Esophagus muscularis mucosa (tissue), 4 donors: ENCODE measurements at regions not wholly inside any gene's neighbourhood (a gene's known extent, or its start where the extent isn't known, plus 50 kb on each side); places are given as distances from the start of the nearest gene placed in this dataset.

ENCODE experiments used
- DNase-seq: peaks from one replicate; pipeline ENCODE4 v3.0.0-alpha.2; 2017; ENCODE audit errors: extremely low spot score
- H3K27ac ChIP-seq, 4 donors: fragments of 200-600 bp; sonication (generic); replicated peaks in 1 of 4; 1 replicate in 3 of 4; 2 replicates in 1 of 4; pipeline ENCODE4 v1.5.1; 2016 to 2019; ENCODE audit warnings: mild to moderate bottlenecking in 1 of 4
- H3K27me3 ChIP-seq, 4 donors: fragments of 200-600 bp; sonication (generic); one replicate each; pipeline versions ENCODE4 v1.5.1 to v1.6.0; 2016 to 2019
- H3K36me3 ChIP-seq, 4 donors: fragments of 200-600 bp; sonication (generic); one replicate each; pipeline ENCODE4 v1.5.1; 2016 to 2019
- H3K4me1 ChIP-seq, 4 donors: fragments of 200-600 bp; sonication (generic); one replicate each; pipeline ENCODE4 v1.5.1; 2016 to 2019
- H3K4me3 ChIP-seq, 4 donors: fragments of 200-600 bp; sonication (generic); 1 replicate in 2 of 4; 2 replicates in 2 of 4; pipeline ENCODE4 v1.5.1; 2016 to 2019; ENCODE audit warnings: mild to moderate bottlenecking in 4 of 4, moderate library complexity in 1 of 4
- H3K9me3 ChIP-seq, 4 donors: fragments of 200-600 bp; sonication (generic); 1 replicate in 3 of 4; 2 replicates in 1 of 4; pipeline ENCODE4 v1.5.1; 2016 to 2019
- CTCF ChIP-seq, 3 experiments: fragments of 200-600 bp in 2 of 3; fragments of 450-650 bp in 1 of 3; sonication (generic) in 2 of 3; IDR thresholded peaks; one replicate each; pipeline ENCODE4 v1.5.1; 2017 to 2019; ENCODE audit warnings: antibody characterized with exemption in 3 of 3, mild to moderate bottlenecking in 2 of 3, moderate library complexity in 1 of 3
- EP300 ChIP-seq: sonication (generic); formaldehyde crosslinking; IDR thresholded peaks from one replicate; pipeline ENCODE4 v1.6.1; 2017; ENCODE audit warnings: antibody characterized with exemption
- POLR2A ChIP-seq: fragments of 450-650 bp; IDR thresholded peaks from one replicate; pipeline ENCODE4 v1.6.1; 2017; ENCODE audit warnings: antibody characterized with exemption, moderate library complexity, mild to moderate bottlenecking, low read depth
- POLR2AphosphoS5 ChIP-seq, 2 donors: sonication (generic); formaldehyde crosslinking; IDR thresholded peaks; one replicate each; pipeline ENCODE4 v1.6.1; 2017; ENCODE audit warnings: antibody characterized with exemption in 2 of 2
- WGBS: methylation state at CpG from one replicate; pipeline ENCODE4 v1.1.5; 2018; 5-methylcytosine and 5-hydroxymethylcytosine counted together
- intact Hi-C: fragments of 100-400 bp; cut with DNase I; formaldehyde crosslinking; loops from one replicate; pipeline ENCODE4 v1.15.1; 2023

GRCh38 chr6:145530454-145530853, 204.9 kb downstream of the EPM2A start:
- Histone ChIP-seq H3K27ac (no peak overlapping the region), H3K4me1 (no peaks in the 10 kb centered on the region), H3K27me3 (no peaks in the 10 kb centered on the region), H3K4me3 (no peak overlapping the region), H3K36me3 (no peaks in the 10 kb centered on the region), H3K9me3 (no peaks in the 10 kb centered on the region)
- DNase-seq: no peak
- intact Hi-C loops: no loop called here
- TF ChIP-seq EP300 (no peak), POLR2A (no peak), POLR2AphosphoS5 (IDR thresholded peaks at IDR 0.05) (no peak), CTCF (IDR thresholded peaks at IDR 0.05) (no peak)

GRCh38 chr6:145531032-145531431, 204.3 kb downstream of the EPM2A start:
- intact Hi-C loops: no loop called here
- H3K4me1 ChIP-seq: no peaks in the 10 kb centered on the region
- H3K4me3 ChIP-seq: no peak overlapping the region
- H3K9me3 ChIP-seq: no peaks in the 10 kb centered on the region
- 55% methylated on average over 1 of the region's 1 CpG for WGBS
- no peaks in the 10 kb centered on the region for H3K27me3 ChIP-seq
- TF ChIP-seq POLR2AphosphoS5 (IDR thresholded peaks at IDR 0.05): no peak
- TF ChIP-seq CTCF (IDR thresholded peaks at IDR 0.05): no peak
- no peak for TF ChIP-seq EP300
- no peak for TF ChIP-seq POLR2A
- H3K36me3 ChIP-seq: no peaks in the 10 kb centered on the region
- no peak for DNase-seq
- no peak overlapping the region for H3K27ac ChIP-seq

GRCh38 chr6:145531822-145532221, 203.5 kb downstream of the EPM2A start:
- no peak for TF ChIP-seq POLR2A
- TF ChIP-seq POLR2AphosphoS5 (IDR thresholded peaks at IDR 0.05): no peak
- TF ChIP-seq CTCF (IDR thresholded peaks at IDR 0.05): no peak
- TF ChIP-seq EP300: no peak
- Histone ChIP-seq H3K4me3 (no peak overlapping the region), H3K4me1 (no peaks in the 10 kb centered on the region), H3K9me3 (no peaks in the 10 kb centered on the region), H3K27me3 (no peaks in the 10 kb centered on the region), H3K36me3 (no peaks in the 10 kb centered on the region), H3K27ac (no peak overlapping the region)
- WGBS: 43% methylated on average over 3 of the region's 3 CpGs
- DNase-seq: no peak
- intact Hi-C loops: no loop called here

- Histone ChIP-seq H3K4me3 (no peak overlapping the region), H3K36me3 (no peaks in the 10 kb centered on the region), H3K27ac (no peak overlapping the region), H3K9me3 (no peaks in the 10 kb centered on the region), H3K4me1 (no peaks in the 10 kb centered on the region), H3K27me3 (no peaks in the 10 kb centered on the region)
- 38% methylated on average over 4 of the region's 4 CpGs for WGBS
- TF ChIP-seq EP300 (no peak), POLR2AphosphoS5 (IDR thresholded peaks at IDR 0.05) (no peak), CTCF (IDR thresholded peaks at IDR 0.05) (no peak), POLR2A (no peak)
- no peak for DNase-seq
- intact Hi-C loops: no loop called here
These were observed 203.0 kb downstream of the EPM2A start for GRCh38 chr6:145532361-145532760.

GRCh38 chr6:145534989-145535388, 200.3 kb downstream of the EPM2A start:
- WGBS: 68% methylated on average over 4 of the region's 4 CpGs
- no peak overlapping the region for H3K27ac ChIP-seq

More at GRCh38 chr6:145534989-145535388, 200.3 kb downstream of the EPM2A start:
- intact Hi-C loops: no loop called here
- Histone ChIP-seq H3K27me3 (no peaks in the 10 kb centered on the region), H3K4me3 (no peak overlapping the region), H3K4me1 (peaks cover 0 to 5% (median 0%) of the 10 kb centered on the region in 4 donors), H3K36me3 (no peaks in the 10 kb centered on the region), H3K9me3 (no peaks in the 10 kb centered on the region)
- TF ChIP-seq EP300: no peak
- no peak for TF ChIP-seq POLR2AphosphoS5 (IDR thresholded peaks at IDR 0.05)
- TF ChIP-seq CTCF (IDR thresholded peaks at IDR 0.05): no peak
- no peak for TF ChIP-seq POLR2A
- DNase-seq: no peak
